Neural cell (in vitro differentiated cells): ENCODE measurements at regions not wholly inside any gene's neighbourhood (a gene's known extent, or its start where the extent isn't known, plus 50 kb on each side); places are given as distances from the start of the nearest gene placed in this dataset.
A peak's percentile ranks its signal among the peaks of the same experiment; 100 is the strongest.

Experiments
- H2AFZ ChIP-seq: fragments of 200-600, 300-800 bp; sonication (generic), shearing (Covaris generic); 2 replicates; pipeline ENCODE4 v1.6.0; 2014; ENCODE audit warnings: low read depth, mild to moderate bottlenecking, antibody characterized with exemption, low read length, moderate library complexity
- H3F3A ChIP-seq: fragments of 200-600 bp; shearing (Covaris generic); 2 replicates; pipeline ENCODE4 v1.6.1; 2016; ENCODE audit warnings: mild to moderate bottlenecking, moderate library complexity, mixed read lengths, antibody characterized with exemption, low read length; ENCODE audit not compliant: insufficient read depth, poor library complexity, severe bottlenecking
- H3K27ac ChIP-seq: fragments of 200-600, 300-800 bp; sonication (generic), shearing (Covaris generic); 2 replicates; pipeline ENCODE4 v1.5.1; 2014; ENCODE audit warnings: mild to moderate bottlenecking, low read length, moderate library complexity
- H3K27me3 ChIP-seq: fragments of 300-800, 200-600 bp; sonication (generic), shearing (Covaris generic); 2 replicates; pipeline ENCODE4 v1.6.0; 2014; ENCODE audit warnings: mild to moderate bottlenecking, low read depth, low read length, moderate library complexity; ENCODE audit not compliant: insufficient read depth
- H3K36me3 ChIP-seq: fragments of 300-800, 200-600 bp; sonication (generic), shearing (Covaris generic); 2 replicates; pipeline ENCODE4 v1.5.1; 2014; ENCODE audit warnings: mild to moderate bottlenecking, antibody characterized with exemption, low read length, moderate library complexity; ENCODE audit not compliant: insufficient read depth
- H3K4me2 ChIP-seq: fragments of 300-800, 200-600 bp; sonication (generic), shearing (Covaris generic); 2 replicates; pipeline ENCODE4 v1.6.0; 2014; ENCODE audit warnings: mild to moderate bottlenecking, low read length
- H3K4me3 ChIP-seq: fragments of 300-800, 200-600 bp; sonication (generic), shearing (Covaris generic); 2 replicates; pipeline ENCODE4 v1.5.1; 2014; ENCODE audit warnings: mild to moderate bottlenecking, low read length, moderate library complexity
- H3K79me2 ChIP-seq: fragments of 200-600 bp; shearing (Covaris generic); replicated peaks from 2 replicates; pipeline ENCODE4 v1.6.0; 2014; ENCODE audit warnings: mild to moderate bottlenecking, low read length, moderate library complexity; ENCODE audit not compliant: insufficient read depth
- H3K9ac ChIP-seq: fragments of 300-800, 200-600 bp; sonication (generic), shearing (Covaris generic); 2 replicates; pipeline ENCODE4 v1.6.1; 2016; ENCODE audit warnings: mild to moderate bottlenecking, low read length, mixed read lengths
- H3K9me2 ChIP-seq: fragments of 200-600 bp; shearing (Covaris generic); 2 replicates; pipeline ENCODE4 v1.6.1; 2016; ENCODE audit warnings: mild to moderate bottlenecking, low read length, mixed read lengths; ENCODE audit not compliant: insufficient read depth
- H3K9me3 ChIP-seq: fragments of 200-600, 300-800 bp; sonication (generic), shearing (Covaris generic); 2 replicates; pipeline ENCODE4 v1.6.1; 2016; ENCODE audit warnings: mild to moderate bottlenecking, mixed run types, low read length, moderate library complexity, mixed read lengths
- H4K20me1 ChIP-seq: fragments of 200-600 bp; shearing (Covaris generic); 2 replicates; pipeline ENCODE4 v1.6.1; 2016; ENCODE audit warnings: mild to moderate bottlenecking, mixed run types; ENCODE audit not compliant: insufficient read depth
- EP300 ChIP-seq: fragments of 450-650 bp; conservative IDR thresholded peaks from 2 replicates; pipeline ENCODE4 v1.6.1; 2014; ENCODE audit warnings: antibody characterized with exemption, mild to moderate bottlenecking, moderate library complexity; ENCODE audit not compliant: poor library complexity, severe bottlenecking
- EZH2 ChIP-seq: fragments of 200-600, 300-800 bp; shearing (Covaris generic), sonication (generic); IDR thresholded peaks from 2 replicates; pipeline ENCODE4 v1.6.1; 2014; ENCODE audit warnings: antibody characterized with exemption, low read length, borderline replicate concordance, mild to moderate bottlenecking; ENCODE audit not compliant: insufficient read depth, poor library complexity, severe bottlenecking
- MXI1 ChIP-seq: fragments of 450-650 bp; conservative IDR thresholded peaks from 2 replicates; pipeline ENCODE4 v1.6.1; 2014; ENCODE audit warnings: antibody characterized with exemption, mild to moderate bottlenecking; ENCODE audit not compliant: poor library complexity, severe bottlenecking
- POLR2AphosphoS5 ChIP-seq: IDR thresholded peaks from 2 replicates; pipeline ENCODE4 v1.6.1; 2012
- RAD21 ChIP-seq: fragments of 450-650 bp; conservative IDR thresholded peaks from 2 replicates; pipeline ENCODE4 v1.6.1; 2014; ENCODE audit warnings: antibody characterized with exemption, mild to moderate bottlenecking, moderate library complexity
- SMC3 ChIP-seq: fragments of 450-650 bp; conservative IDR thresholded peaks from 2 replicates; pipeline ENCODE4 v1.6.1; 2014; ENCODE audit warnings: antibody characterized with exemption, mild to moderate bottlenecking, moderate library complexity; ENCODE audit not compliant: poor library complexity
- TAF1 ChIP-seq: IDR thresholded peaks from 2 replicates; pipeline ENCODE4 v1.6.1; 2012; ENCODE audit warnings: low read depth
- TF ChIP-seq, protein P1 (sequence below): IDR thresholded peaks from 2 replicates; pipeline ENCODE4 v1.6.1; 2012; ENCODE audit warnings: borderline replicate concordance
- TF ChIP-seq, protein P2 (sequence below): fragments of 450-650 bp; IDR thresholded peaks from 2 replicates; pipeline ENCODE4 v1.5.1; 2014; ENCODE audit warnings: antibody characterized with exemption, mild to moderate bottlenecking, moderate library complexity; ENCODE audit not compliant: poor library complexity, severe bottlenecking

DNA sequence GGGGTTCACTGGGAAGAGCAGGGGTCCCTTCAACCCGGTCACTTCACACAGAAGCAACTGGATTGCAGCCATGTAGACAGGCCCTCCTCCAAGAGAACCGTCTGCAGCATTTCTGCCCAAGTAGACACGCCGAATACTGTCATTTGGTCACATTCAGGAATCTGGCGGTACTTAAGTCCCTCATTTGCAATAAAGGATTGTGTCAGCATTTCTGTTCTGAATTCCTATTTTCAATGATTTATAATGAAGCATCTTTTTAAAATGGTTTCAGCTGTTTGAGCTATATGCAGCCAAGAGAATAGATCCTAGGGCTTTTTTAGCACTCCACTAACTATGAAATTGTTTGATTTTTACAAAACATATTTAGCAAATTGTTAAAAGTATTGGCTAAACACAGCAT lies 143.5 kb upstream of the SOX1 start:
- no peaks in the 10 kb centered on the region for H3K36me3 ChIP-seq
- H3K4me3 ChIP-seq = no peak overlapping the region
- no peak overlapping the region for H2AFZ ChIP-seq

DNA sequence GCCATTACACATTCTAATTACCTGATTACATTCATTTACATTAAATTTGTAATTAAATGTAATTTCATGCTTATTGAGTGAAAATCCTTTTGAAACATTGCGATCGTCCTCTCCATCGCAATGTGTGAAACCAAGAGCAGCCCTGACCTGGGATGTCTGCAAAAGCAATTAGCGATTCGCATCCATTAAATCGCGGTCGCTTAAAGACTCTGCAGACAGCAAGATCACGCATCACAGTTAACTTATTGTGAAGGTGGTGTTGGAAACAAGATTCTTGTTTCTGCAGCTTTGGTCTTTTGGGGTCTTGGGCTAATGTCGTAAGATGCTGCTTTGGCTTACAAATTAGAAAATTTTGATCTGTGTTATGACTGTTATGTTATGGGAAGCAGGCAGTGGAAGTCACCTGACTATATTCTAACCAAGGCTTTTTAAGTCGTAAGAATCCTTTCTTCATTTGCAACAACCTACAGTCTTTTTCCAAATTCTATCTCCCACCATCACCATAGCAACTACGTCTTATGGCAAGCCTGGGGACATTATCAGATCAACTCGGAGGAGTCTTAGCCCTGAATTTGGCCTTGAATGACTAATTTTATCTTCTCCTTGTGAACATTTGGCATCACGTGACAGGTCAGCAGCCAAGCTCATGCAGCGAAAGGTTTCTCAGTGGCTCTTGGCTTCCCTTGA lies 142.8 kb upstream of the SOX1 start:
- Histone ChIP-seq H3F3A (no peaks in the 10 kb centered on the region), H3K27ac (peak overlapping the region; percentile 15), H3K4me2 (peak overlapping the region; percentile 26)

More for the DNA sequence above, 143.5 kb upstream of the SOX1 start:
- H3K9me3 ChIP-seq = no peaks in the 10 kb centered on the region
- no peaks in the 10 kb centered on the region for H4K20me1 ChIP-seq
- no peaks in the 10 kb centered on the region for H3F3A ChIP-seq
- no peaks in the 10 kb centered on the region for H3K27me3 ChIP-seq
- no peak overlapping the region for H3K4me2 ChIP-seq
- no peak overlapping the region for H3K27ac ChIP-seq
- no peaks in the 10 kb centered on the region for H3K79me2 ChIP-seq
- no peak overlapping the region for H3K9ac ChIP-seq
- TF ChIP-seq POLR2AphosphoS5 (no peak), TAF1 (no peak), EP300 (no peak), EZH2 (no peak), RAD21 (no peak)
- TF ChIP-seq, protein P1, sequence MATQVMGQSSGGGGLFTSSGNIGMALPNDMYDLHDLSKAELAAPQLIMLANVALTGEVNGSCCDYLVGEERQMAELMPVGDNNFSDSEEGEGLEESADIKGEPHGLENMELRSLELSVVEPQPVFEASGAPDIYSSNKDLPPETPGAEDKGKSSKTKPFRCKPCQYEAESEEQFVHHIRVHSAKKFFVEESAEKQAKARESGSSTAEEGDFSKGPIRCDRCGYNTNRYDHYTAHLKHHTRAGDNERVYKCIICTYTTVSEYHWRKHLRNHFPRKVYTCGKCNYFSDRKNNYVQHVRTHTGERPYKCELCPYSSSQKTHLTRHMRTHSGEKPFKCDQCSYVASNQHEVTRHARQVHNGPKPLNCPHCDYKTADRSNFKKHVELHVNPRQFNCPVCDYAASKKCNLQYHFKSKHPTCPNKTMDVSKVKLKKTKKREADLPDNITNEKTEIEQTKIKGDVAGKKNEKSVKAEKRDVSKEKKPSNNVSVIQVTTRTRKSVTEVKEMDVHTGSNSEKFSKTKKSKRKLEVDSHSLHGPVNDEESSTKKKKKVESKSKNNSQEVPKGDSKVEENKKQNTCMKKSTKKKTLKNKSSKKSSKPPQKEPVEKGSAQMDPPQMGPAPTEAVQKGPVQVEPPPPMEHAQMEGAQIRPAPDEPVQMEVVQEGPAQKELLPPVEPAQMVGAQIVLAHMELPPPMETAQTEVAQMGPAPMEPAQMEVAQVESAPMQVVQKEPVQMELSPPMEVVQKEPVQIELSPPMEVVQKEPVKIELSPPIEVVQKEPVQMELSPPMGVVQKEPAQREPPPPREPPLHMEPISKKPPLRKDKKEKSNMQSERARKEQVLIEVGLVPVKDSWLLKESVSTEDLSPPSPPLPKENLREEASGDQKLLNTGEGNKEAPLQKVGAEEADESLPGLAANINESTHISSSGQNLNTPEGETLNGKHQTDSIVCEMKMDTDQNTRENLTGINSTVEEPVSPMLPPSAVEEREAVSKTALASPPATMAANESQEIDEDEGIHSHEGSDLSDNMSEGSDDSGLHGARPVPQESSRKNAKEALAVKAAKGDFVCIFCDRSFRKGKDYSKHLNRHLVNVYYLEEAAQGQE = no peak
- no peaks in the 10 kb centered on the region for H3K9me2 ChIP-seq

DNA sequence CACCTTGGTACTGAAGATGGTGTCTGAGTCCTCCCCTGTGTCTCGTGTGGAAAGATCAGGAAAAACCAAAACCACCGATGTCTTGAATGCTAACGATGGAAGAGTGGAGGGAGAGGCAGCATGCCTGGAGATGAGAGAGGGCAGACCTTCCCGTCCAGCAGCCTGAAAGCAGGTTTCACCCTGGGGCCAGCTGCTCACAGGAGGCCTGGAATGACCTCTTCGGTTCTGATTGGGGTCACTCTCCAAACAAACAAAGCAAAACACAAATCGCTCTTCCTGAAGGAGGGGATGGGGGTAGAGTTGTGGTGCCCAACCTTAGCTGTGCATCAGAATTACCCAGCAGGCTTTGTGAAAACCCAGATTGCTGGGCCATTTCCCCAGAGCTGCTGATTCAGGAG lies 142.3 kb upstream of the SOX1 start:
- H3K27me3 ChIP-seq = no peaks in the 10 kb centered on the region
- no peaks in the 10 kb centered on the region for H3F3A ChIP-seq

More for the DNA sequence above, 142.8 kb upstream of the SOX1 start:
- H3K4me3 ChIP-seq = peak overlapping the region; percentile 11
- H3K9me3 ChIP-seq = no peaks in the 10 kb centered on the region
- H3K79me2 ChIP-seq = no peaks in the 10 kb centered on the region
- no peaks in the 10 kb centered on the region for H4K20me1 ChIP-seq
- H3K9me2 ChIP-seq = no peaks in the 10 kb centered on the region
- no peak for TF ChIP-seq POLR2AphosphoS5
- no peak for TF ChIP-seq TAF1
- no peaks in the 10 kb centered on the region for H3K36me3 ChIP-seq
- no peak overlapping the region for H3K9ac ChIP-seq
- no peak overlapping the region for H2AFZ ChIP-seq
- no peaks in the 10 kb centered on the region for H3K27me3 ChIP-seq

More for the DNA sequence above, 142.3 kb upstream of the SOX1 start:
- H3K4me2 ChIP-seq = peak overlapping the region; percentile 26
- no peaks in the 10 kb centered on the region for H3K9me2 ChIP-seq
- H3K9me3 ChIP-seq = no peaks in the 10 kb centered on the region
- H4K20me1 ChIP-seq = no peaks in the 10 kb centered on the region
- H3K9ac ChIP-seq = no peak overlapping the region
- TF ChIP-seq EP300 (no peak), SMC3 (no peak), POLR2AphosphoS5 (no peak), TAF1 (no peak), MXI1 (no peak), RAD21 (no peak), EZH2 (no peak)
- TF ChIP-seq, protein P2, sequence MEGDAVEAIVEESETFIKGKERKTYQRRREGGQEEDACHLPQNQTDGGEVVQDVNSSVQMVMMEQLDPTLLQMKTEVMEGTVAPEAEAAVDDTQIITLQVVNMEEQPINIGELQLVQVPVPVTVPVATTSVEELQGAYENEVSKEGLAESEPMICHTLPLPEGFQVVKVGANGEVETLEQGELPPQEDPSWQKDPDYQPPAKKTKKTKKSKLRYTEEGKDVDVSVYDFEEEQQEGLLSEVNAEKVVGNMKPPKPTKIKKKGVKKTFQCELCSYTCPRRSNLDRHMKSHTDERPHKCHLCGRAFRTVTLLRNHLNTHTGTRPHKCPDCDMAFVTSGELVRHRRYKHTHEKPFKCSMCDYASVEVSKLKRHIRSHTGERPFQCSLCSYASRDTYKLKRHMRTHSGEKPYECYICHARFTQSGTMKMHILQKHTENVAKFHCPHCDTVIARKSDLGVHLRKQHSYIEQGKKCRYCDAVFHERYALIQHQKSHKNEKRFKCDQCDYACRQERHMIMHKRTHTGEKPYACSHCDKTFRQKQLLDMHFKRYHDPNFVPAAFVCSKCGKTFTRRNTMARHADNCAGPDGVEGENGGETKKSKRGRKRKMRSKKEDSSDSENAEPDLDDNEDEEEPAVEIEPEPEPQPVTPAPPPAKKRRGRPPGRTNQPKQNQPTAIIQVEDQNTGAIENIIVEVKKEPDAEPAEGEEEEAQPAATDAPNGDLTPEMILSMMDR = no peak
- TF ChIP-seq, protein P1 = no peak
- no peak overlapping the region for H2AFZ ChIP-seq
- H3K4me3 ChIP-seq = peak overlapping the region; percentile 11
- no peaks in the 10 kb centered on the region for H3K36me3 ChIP-seq
- H3K79me2 ChIP-seq = no peaks in the 10 kb centered on the region
- peak overlapping the region; percentile 15 for H3K27ac ChIP-seq
